HFF-Myc (cell line): ENCODE measurements at regions not wholly inside any gene's neighbourhood (a gene's known extent, or its start where the extent isn't known, plus 50 kb on each side); places are given as distances from the start of the nearest gene placed in this dataset.

ENCODE experiments used
- DNase-seq: peaks from one replicate; pipeline ENCODE4 v3.0.0-alpha.2; 2011; ENCODE audit warnings: low read depth; ENCODE audit errors: extremely low read depth
- H3K4me3 ChIP-seq: replicated peaks from 2 replicates; pipeline ENCODE4 v1.5.1; 2011; ENCODE audit warnings: low read depth, mild to moderate bottlenecking, control low read depth, low read length
- CTCF ChIP-seq: IDR thresholded peaks from 2 replicates; pipeline ENCODE4 v1.5.1; 2012; ENCODE audit warnings: mild to moderate bottlenecking, low read depth, low read length, control low read depth; ENCODE audit errors: missing control alignments

- DNase-seq, result no peak
- no peak for TF ChIP-seq CTCF
- no peak overlapping the region for H3K4me3 ChIP-seq
These were observed 106.6 kb downstream of the FAS start for GRCh38 chr10:89097226-89097625.

GRCh38 chr10:89095701-89096391 lies 105.2 kb downstream of the FAS start:
- TF ChIP-seq CTCF, result no peak
- H3K4me3 ChIP-seq, result no peak overlapping the region
- no peak for DNase-seq

- DNase-seq, result no peak
- TF ChIP-seq CTCF, result no peak
These were observed 103.1 kb downstream of the FAS start for GRCh38 chr10:89093728-89094127.

GRCh38 chr10:89092981-89093380 lies 102.4 kb downstream of the FAS start:
- no peak overlapping the region for H3K4me3 ChIP-seq
- no peak for TF ChIP-seq CTCF
- DNase-seq, result no peak

More at GRCh38 chr10:89093728-89094127, 103.1 kb downstream of the FAS start:
- H3K4me3 ChIP-seq, result no peak overlapping the region

GRCh38 chr10:89092439-89092838 lies 101.8 kb downstream of the FAS start:
- TF ChIP-seq CTCF, result no peak
- H3K4me3 ChIP-seq, result no peak overlapping the region
- DNase-seq, result no peak

- no peak overlapping the region for H3K4me3 ChIP-seq
- TF ChIP-seq CTCF, result no peak
- DNase-seq, result no peak
These were observed 100.9 kb downstream of the FAS start for GRCh38 chr10:89091496-89091895.
